GM13976 (cell line): ENCODE measurements at regions not wholly inside any gene's neighbourhood (a gene's known extent, or its start where the extent isn't known, plus 50 kb on each side); places are given as distances from the start of the nearest gene placed in this dataset.

Experiments used
- DNase-seq: peaks from one replicate; pipeline ENCODE4 v3.0.0; 2012; ENCODE audit warnings: low spot score
- in situ Hi-C: fragments of 300-500 bp; cut with MboI; formaldehyde crosslinking; loops from one replicate; pipeline ENCODE4 v1.12.0; 2022; ENCODE audit warnings: low sequenced_read_pairs, mixed read lengths, inconsistent platforms; ENCODE audit not compliant: unreplicated experiment
- TF ChIP-seq, protein P1 (sequence below): IDR thresholded peaks from 2 replicates; pipeline ENCODE4 v1.5.1; 2012; ENCODE audit warnings: borderline replicate concordance, mild to moderate bottlenecking; ENCODE audit not compliant: insufficient read depth; ENCODE audit errors: extremely low read depth, missing control alignments, control extremely low read depth

DNA sequence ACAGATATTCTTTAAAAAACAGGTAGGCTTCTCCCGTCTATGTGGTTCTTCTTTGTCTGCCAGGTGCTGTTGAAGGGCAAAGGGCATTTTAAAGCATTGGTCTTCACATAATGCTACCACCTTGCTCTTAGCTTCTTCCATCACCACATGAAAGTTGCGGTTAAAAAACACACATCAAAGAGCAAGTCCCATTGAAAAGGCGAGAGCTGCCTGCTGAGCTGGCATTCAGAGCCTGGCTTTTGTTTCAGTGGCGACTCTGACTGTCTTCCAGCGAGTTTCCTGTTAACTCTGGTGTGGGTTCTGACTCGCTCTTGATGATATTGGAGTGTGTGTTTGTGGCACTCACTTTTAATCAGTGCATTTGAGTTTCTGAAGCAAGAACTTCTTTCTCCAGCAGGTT lies 624.9 kb upstream of the FANCL start:
- DNase-seq, result no peak
- TF ChIP-seq, protein P1, sequence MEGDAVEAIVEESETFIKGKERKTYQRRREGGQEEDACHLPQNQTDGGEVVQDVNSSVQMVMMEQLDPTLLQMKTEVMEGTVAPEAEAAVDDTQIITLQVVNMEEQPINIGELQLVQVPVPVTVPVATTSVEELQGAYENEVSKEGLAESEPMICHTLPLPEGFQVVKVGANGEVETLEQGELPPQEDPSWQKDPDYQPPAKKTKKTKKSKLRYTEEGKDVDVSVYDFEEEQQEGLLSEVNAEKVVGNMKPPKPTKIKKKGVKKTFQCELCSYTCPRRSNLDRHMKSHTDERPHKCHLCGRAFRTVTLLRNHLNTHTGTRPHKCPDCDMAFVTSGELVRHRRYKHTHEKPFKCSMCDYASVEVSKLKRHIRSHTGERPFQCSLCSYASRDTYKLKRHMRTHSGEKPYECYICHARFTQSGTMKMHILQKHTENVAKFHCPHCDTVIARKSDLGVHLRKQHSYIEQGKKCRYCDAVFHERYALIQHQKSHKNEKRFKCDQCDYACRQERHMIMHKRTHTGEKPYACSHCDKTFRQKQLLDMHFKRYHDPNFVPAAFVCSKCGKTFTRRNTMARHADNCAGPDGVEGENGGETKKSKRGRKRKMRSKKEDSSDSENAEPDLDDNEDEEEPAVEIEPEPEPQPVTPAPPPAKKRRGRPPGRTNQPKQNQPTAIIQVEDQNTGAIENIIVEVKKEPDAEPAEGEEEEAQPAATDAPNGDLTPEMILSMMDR, result no peak
- in situ Hi-C loops, result no loop called here

DNA sequence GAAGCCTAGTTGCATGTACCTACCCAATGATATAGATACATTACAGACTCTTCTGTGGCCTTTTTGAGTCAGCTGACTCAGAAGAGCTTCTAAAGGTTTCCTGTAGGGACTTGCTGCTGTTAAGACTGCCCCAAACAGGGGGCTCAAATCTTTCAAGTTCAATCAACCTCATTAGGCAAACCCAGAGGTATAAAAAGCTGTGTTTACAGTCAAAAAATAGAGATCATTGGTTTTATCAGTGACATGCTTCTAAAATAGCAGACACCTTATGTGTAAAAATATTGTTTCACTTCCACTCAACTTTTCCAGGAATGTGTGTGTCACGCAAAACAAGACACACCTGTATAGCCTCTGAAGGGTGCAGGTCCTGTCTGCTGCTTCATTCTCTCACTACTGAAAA lies 624.3 kb upstream of the FANCL start:
- in situ Hi-C loops, result no loop called here
- no peak for DNase-seq
- TF ChIP-seq, protein P1, result no peak

DNA sequence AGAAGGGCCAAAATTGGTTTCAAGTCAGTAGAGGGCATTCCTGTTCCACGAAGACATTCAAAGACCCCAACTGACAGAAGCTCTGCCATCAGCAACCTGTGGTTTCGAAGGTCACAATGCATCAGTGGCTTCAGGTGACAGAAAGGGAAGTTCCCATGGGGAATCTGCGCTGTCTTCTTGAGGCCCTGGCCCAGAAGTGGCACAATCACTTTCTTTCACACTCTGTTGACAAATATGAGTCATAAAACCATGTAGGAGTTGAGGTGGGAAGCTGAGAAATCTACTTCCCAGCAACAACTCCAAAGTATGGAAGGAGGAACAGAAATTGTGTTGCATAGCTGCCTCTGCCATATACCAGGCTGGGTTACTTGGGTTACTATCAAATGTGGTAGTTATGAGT lies 621.1 kb upstream of the FANCL start:
- TF ChIP-seq, protein P1, result no peak
- no peak for DNase-seq
- in situ Hi-C loops, result no loop called here

DNA sequence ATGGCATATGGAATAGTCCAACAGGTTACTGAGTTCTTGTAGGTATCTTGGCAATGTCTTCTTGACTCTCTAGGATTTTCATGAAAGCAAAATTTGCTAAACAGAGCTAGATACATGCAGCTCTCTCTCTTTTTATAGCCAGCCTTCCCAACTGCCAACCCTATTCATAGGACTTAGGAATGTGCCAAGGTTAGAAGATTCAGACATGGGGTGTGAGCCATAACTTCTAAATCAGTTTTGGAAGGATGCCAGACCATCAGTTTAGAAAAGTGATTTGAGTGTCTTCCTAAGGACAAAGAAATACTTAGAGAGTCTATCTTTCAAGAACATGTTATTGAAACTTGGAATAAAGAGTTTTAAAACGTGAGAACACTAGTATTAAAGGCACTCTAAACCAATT lies 619.5 kb upstream of the FANCL start:
- in situ Hi-C loops, result no loop called here
- TF ChIP-seq, protein P1, result no peak
- DNase-seq, result no peak

DNA sequence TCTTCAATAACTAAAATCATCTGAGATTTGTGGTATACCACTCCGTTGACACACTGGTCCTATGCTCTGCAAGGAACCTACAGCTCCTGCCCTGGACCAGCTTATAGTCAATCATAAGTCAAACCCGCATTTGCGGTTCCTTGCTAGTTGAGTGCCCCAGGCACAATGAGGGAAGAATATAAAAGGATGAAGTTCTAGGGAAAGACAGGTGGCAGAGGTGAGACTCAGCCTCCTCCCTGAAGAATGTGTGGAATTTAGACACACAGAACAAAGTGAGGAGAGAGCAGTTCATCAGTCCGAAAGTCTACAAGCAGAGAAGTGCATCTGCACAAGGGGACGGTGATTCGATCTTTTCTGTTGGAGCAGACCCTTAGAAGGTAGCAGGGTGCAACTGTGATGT lies 615.0 kb upstream of the FANCL start:
- no peak for DNase-seq
- in situ Hi-C loops, result no loop called here
- TF ChIP-seq, protein P1, result no peak

DNA sequence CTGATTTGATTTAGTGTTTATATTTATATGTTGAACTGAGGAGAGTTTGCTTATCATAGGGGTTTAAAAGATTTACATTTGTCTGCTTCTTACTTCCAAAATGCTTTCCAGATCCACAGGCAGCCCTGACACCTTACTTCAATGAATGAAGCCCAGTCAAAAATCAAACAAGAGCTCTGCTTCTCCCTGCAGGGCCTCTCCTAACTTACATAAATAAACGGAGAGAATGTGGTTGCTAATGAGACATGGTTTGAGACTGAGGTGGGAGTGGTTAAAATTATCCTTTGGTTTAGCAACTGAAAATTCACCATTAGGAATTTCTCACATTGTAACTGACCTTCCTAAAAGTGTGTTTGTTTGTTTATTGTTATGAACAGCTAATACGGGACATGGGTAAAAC lies 612.3 kb upstream of the FANCL start:
- no peak for DNase-seq
- TF ChIP-seq, protein P1, result no peak
- in situ Hi-C loops, result no loop called here

DNA sequence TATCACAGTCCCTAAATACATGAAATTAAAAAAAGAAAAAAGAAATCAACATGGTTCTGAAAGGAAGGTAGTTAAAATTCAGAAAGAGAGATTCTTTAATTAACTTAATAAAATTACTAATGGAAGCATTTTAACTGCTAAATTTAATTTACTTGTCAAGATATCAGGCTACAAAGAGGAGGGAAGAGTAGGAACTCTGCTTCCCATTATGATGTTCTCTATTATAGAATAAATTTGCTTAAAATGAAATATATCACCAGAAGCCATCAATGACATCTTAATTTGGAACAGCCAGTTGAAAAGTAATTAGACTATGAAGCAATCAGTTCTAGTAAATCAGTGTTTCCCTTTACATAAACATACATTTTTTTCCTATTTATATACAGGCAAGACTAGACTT lies 611.8 kb upstream of the FANCL start:
- TF ChIP-seq, protein P1, result no peak
- in situ Hi-C loops, result no loop called here
- no peak for DNase-seq
